ENCODE measurements at regions not wholly inside any gene's neighbourhood (a gene's known extent, or its start where the extent isn't known, plus 50 kb on each side); places are given as distances from the start of the nearest gene placed in this dataset.

- TF ChIP-seq CTCF (IDR thresholded peaks at IDR 0.05) = no peak
- TF ChIP-seq POLR2A (IDR thresholded peaks at IDR 0.05) = no peak
Measured at GRCh38 chr3:134707908-134708597, 57.2 kb upstream of the KY start.
